SH-SY5Y (cell line): ENCODE measurements at regions not wholly inside any gene's neighbourhood (a gene's known extent, or its start where the extent isn't known, plus 50 kb on each side); places are given as distances from the start of the nearest gene placed in this dataset.

Experiments used
- GATA2 ChIP-seq: IDR thresholded peaks from 2 replicates; pipeline ENCODE4 v1.6.1; 2011; ENCODE audit warnings: mild to moderate bottlenecking, low read depth, low read length
- GATA3 ChIP-seq: IDR thresholded peaks from 2 replicates; pipeline ENCODE4 v1.6.1; 2011; ENCODE audit warnings: low read depth, mild to moderate bottlenecking, low read length, moderate library complexity

- no peak for TF ChIP-seq GATA3
- no peak for TF ChIP-seq GATA2
These were observed 123.6 kb upstream of the CADM1 start for GRCh38 chr11:115627666-115628460.
